HEK293 (cell line): ENCODE measurements at regions not wholly inside any gene's neighbourhood (a gene's known extent, or its start where the extent isn't known, plus 50 kb on each side); places are given as distances from the start of the nearest gene placed in this dataset.

Source experiments
- CTCF ChIA-PET: fragments of 350-600 bp; formaldehyde crosslinking; extraction: SDS; loops from one replicate; lab custom pipeline; 2021; ENCODE audit warnings: antibody characterized with exemption; lab: Yijun Ruan, JAX
- POLR2A ChIA-PET: fragments of 300-600 bp; formaldehyde crosslinking; extraction: SDS; loops from one replicate; lab custom pipeline; 2020; ENCODE audit warnings: antibody characterized with exemption, inconsistent platforms; lab: Yijun Ruan, JAX
- H3K27ac ChIP-seq: fragments of 200-500 bp; sonication (Bioruptor generic); 2 replicates; pipeline ENCODE4 v1.5.1; 2014; ENCODE audit warnings: low read depth, low read length, control low read depth, inconsistent platforms; ENCODE audit errors: extremely low read depth
- H3K36me3 ChIP-seq, 2 experiments: fragments of 200-500 bp in 1 of 2; sonication (Bioruptor generic) in 1 of 2; 1 replicate in 1 of 2; 2 replicates in 1 of 2; pipeline ENCODE4 v1.5.1; 2014 to 2017; ENCODE audit warnings: inconsistent platforms in 2 of 2, low read length in 2 of 2; ENCODE audit not compliant: control insufficient read depth in 2 of 2, insufficient read depth in 1 of 2
- H3K4me1 ChIP-seq: fragments of 200-500 bp; sonication (Bioruptor generic); 2 replicates; pipeline ENCODE4 v1.5.1; 2014; ENCODE audit warnings: mild to moderate bottlenecking, low read length, inconsistent platforms; ENCODE audit not compliant: control insufficient read depth, insufficient read depth
- H3K4me3 ChIP-seq: 2 replicates; pipeline ENCODE4 v1.5.1; 2011; ENCODE audit warnings: low read depth, mild to moderate bottlenecking, control low read depth, low read length, moderate library complexity
- H3K9me3 ChIP-seq: fragments of 200-500 bp; sonication (Bioruptor generic); 2 replicates; pipeline ENCODE4 v1.5.1; 2014; ENCODE audit warnings: low read depth, low read length, inconsistent platforms; ENCODE audit not compliant: control insufficient read depth, insufficient read depth
- KLF16 ChIP-seq: fragments of 450-650 bp; formaldehyde crosslinking; IDR thresholded peaks from 2 replicates; pipeline ENCODE4 v1.5.1; 2017; ENCODE audit warnings: missing biosample characterization, missing genetic modification characterization
- PRDM6 ChIP-seq: fragments of 450-650 bp; formaldehyde crosslinking; IDR thresholded peaks from 2 replicates; pipeline ENCODE4 v1.5.1; 2017; ENCODE audit warnings: missing biosample characterization, missing genetic modification characterization
- ZBTB49 ChIP-seq: fragments of 450-650 bp; formaldehyde crosslinking; IDR thresholded peaks from 2 replicates; pipeline ENCODE4 v1.5.1; 2016; ENCODE audit warnings: missing biosample characterization, missing genetic modification characterization, low read depth
- ZBTB8A ChIP-seq: fragments of 450-650 bp; formaldehyde crosslinking; IDR thresholded peaks from 2 replicates; pipeline ENCODE4 v1.5.1; 2016; ENCODE audit warnings: missing biosample characterization, missing genetic modification characterization
- ZNF16 ChIP-seq: fragments of 450-650 bp; formaldehyde crosslinking; IDR thresholded peaks from 2 replicates; pipeline ENCODE4 v1.5.1; 2016; ENCODE audit warnings: low read depth, missing biosample characterization, missing genetic modification characterization
- ZNF174 ChIP-seq: fragments of 450-650 bp; formaldehyde crosslinking; IDR thresholded peaks from 2 replicates; pipeline ENCODE4 v1.5.0; 2017; ENCODE audit warnings: missing biosample characterization, mild to moderate bottlenecking, missing genetic modification characterization
- ZNF211 ChIP-seq: fragments of 450-650 bp; formaldehyde crosslinking; IDR thresholded peaks from 2 replicates; pipeline ENCODE4 v1.5.1; 2016; ENCODE audit warnings: low read depth, missing biosample characterization, missing genetic modification characterization
- ZNF248 ChIP-seq: fragments of 450-650 bp; formaldehyde crosslinking; IDR thresholded peaks from 2 replicates; pipeline ENCODE4 v1.5.1; 2017; ENCODE audit warnings: missing biosample characterization, missing genetic modification characterization
- ZNF426 ChIP-seq: fragments of 450-650 bp; formaldehyde crosslinking; IDR thresholded peaks from 2 replicates; pipeline ENCODE4 v1.5.1; 2017; ENCODE audit warnings: missing biosample characterization, missing genetic modification characterization, mild to moderate bottlenecking, inconsistent platforms, moderate library complexity
- ZNF449 ChIP-seq: fragments of 450-650 bp; formaldehyde crosslinking; IDR thresholded peaks from 2 replicates; pipeline ENCODE4 v1.5.1; 2017; ENCODE audit warnings: missing biosample characterization, mild to moderate bottlenecking, missing genetic modification characterization, moderate library complexity
- ZNF473 ChIP-seq: fragments of 450-650 bp; formaldehyde crosslinking; IDR thresholded peaks from 2 replicates; pipeline ENCODE4 v1.5.1; 2017; ENCODE audit warnings: missing biosample characterization, missing genetic modification characterization
- ZNF571 ChIP-seq: fragments of 450-650 bp; formaldehyde crosslinking; IDR thresholded peaks from 2 replicates; pipeline ENCODE4 v1.5.0; 2017; ENCODE audit warnings: missing biosample characterization, missing genetic modification characterization
- ZNF624 ChIP-seq: fragments of 450-650 bp; formaldehyde crosslinking; IDR thresholded peaks from 2 replicates; pipeline ENCODE4 v1.5.1; 2017; ENCODE audit warnings: missing biosample characterization, missing genetic modification characterization
- ZNF704 ChIP-seq: fragments of 450-650 bp; formaldehyde crosslinking; IDR thresholded peaks from 2 replicates; pipeline ENCODE4 v1.5.1; 2016; ENCODE audit warnings: missing biosample characterization, missing genetic modification characterization
- ZNF76 ChIP-seq: fragments of 450-650 bp; formaldehyde crosslinking; IDR thresholded peaks from 2 replicates; pipeline ENCODE4; 2016; ENCODE audit warnings: low read depth, missing biosample characterization, missing genetic modification characterization, borderline replicate concordance
- ZNF777 ChIP-seq: fragments of 450-650 bp; formaldehyde crosslinking; IDR thresholded peaks from 2 replicates; pipeline ENCODE4 v1.5.1; 2017; ENCODE audit warnings: missing biosample characterization, missing genetic modification characterization, borderline replicate concordance
- ZNF791 ChIP-seq: fragments of 450-650 bp; formaldehyde crosslinking; IDR thresholded peaks from 2 replicates; pipeline ENCODE4 v1.5.1; 2016; ENCODE audit warnings: missing biosample characterization, missing genetic modification characterization
- ZSCAN4 ChIP-seq: fragments of 450-650 bp; formaldehyde crosslinking; IDR thresholded peaks from 2 replicates; pipeline ENCODE4 v1.5.1; 2017; ENCODE audit warnings: missing biosample characterization, missing genetic modification characterization
- TF ChIP-seq, protein P1 (sequence below): fragments of 450-650 bp; formaldehyde crosslinking; IDR thresholded peaks from 2 replicates; pipeline ENCODE4 v1.5.0; 2017; ENCODE audit warnings: missing biosample characterization, missing genetic modification characterization, borderline replicate concordance

DNA sequence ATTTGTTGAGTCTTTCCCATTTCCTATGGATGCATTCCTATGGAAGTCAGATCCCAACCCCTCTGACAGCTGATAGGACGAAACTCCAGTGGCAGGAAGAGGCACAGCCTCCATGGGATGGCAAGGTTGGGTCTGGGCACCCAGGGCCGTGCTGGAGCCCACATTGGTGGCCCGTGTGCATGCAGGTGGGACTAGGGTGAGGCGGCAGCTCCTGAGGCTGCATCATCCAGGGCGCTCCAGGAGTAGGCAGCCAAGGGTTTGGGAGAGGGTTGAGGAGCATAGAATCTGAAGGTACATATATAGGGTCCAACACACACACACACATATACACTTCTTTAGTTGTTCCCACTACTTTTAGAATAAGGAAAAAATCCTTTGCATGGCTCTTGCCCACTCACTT, 81.4 kb upstream of the BMPER start:
- POLR2A ChIA-PET, result no interaction called here
- CTCF ChIA-PET, result interaction anchor here (0.7 to 2.4 kb wide), 4 partner anchors 17 to 484 kb away, joined by 3 to 8 read pairs (median 4); no protein-coding TSS in a partner anchor
- TF ChIP-seq ZNF473 (no peak), ZNF704 (tag by site-specific recombination) (no peak), ZNF571 (tag by site-specific recombination) (no peak), ZNF174 (no peak), ZBTB8A (tag by site-specific recombination) (no peak), ZNF449 (tag by site-specific recombination) (no peak), ZNF426 (tag by site-specific recombination) (no peak), ZNF777 (tag by site-specific recombination) (no peak), ZNF211 (tag by site-specific recombination) (no peak), ZNF624 (no peak), ZNF791 (tag by site-specific recombination) (no peak)

GRCh38 chr7:33824911-33825459, 80.4 kb upstream of the BMPER start:
- Histone ChIP-seq H3K9me3 (no peaks in the 10 kb centered on the region), H3K4me1 (no peaks in the 10 kb centered on the region), H3K27ac (no peak overlapping the region), H3K4me3 (no peak overlapping the region), H3K36me3 (no peaks in the 10 kb centered on the region)
- no peak for TF ChIP-seq ZSCAN4 (tag by site-specific recombination)
- ChIA-PET POLR2A (no interaction called here), CTCF (interaction anchor here (0.6 to 2.4 kb wide), 6 partner anchors 16 to 485 kb away, joined by 3 to 8 read pairs (median 4); no protein-coding TSS in a partner anchor)

More for the DNA sequence above, 81.4 kb upstream of the BMPER start:
- no peaks in the 10 kb centered on the region for H3K9me3 ChIP-seq
- H3K36me3 ChIP-seq, result no peaks in the 10 kb centered on the region
- no peaks in the 10 kb centered on the region for H3K4me1 ChIP-seq
- H3K4me3 ChIP-seq, result no peak overlapping the region
- H3K27ac ChIP-seq, result no peak overlapping the region

DNA sequence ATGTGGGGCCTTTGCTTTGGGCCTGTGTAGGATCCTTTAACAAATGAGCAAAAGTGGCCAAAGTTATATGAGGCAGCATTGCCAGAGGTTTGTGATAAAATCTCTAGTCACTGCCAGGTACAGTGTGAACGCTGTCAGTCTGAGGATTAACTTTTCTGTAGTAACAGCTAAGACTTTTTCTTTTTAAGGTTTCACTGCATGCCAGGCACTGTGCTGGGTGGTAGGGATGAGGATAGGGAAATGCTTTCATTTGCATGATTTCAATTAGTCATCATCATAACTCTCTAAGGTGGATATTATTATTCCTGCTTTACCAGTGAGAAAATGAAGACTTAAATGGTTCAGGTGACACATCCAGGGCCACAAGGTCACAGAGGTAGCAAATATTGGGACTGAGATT, 79.7 kb upstream of the BMPER start:
- Histone ChIP-seq H3K4me3 (no peak overlapping the region), H3K27ac (no peak overlapping the region), H3K9me3 (no peaks in the 10 kb centered on the region), H3K36me3 (no peaks in the 10 kb centered on the region), H3K4me1 (no peaks in the 10 kb centered on the region)
- ChIA-PET POLR2A (no interaction called here), CTCF (interaction anchor here (1.0 to 2.4 kb wide), 3 partner anchors 18 to 70 kb away, joined by 3 to 8 read pairs (median 3); no protein-coding TSS in a partner anchor)
- TF ChIP-seq ZNF248 (tag by site-specific recombination), result no peak
- TF ChIP-seq KLF16, result no peak
- no peak for TF ChIP-seq ZSCAN4 (tag by site-specific recombination)
- TF ChIP-seq PRDM6 (tag by site-specific recombination), result no peak
- no peak for TF ChIP-seq ZBTB49 (tag by site-specific recombination)
- no peak for TF ChIP-seq ZNF76 (tag by site-specific recombination)
- no peak for TF ChIP-seq ZNF16
- TF ChIP-seq, protein P1, sequence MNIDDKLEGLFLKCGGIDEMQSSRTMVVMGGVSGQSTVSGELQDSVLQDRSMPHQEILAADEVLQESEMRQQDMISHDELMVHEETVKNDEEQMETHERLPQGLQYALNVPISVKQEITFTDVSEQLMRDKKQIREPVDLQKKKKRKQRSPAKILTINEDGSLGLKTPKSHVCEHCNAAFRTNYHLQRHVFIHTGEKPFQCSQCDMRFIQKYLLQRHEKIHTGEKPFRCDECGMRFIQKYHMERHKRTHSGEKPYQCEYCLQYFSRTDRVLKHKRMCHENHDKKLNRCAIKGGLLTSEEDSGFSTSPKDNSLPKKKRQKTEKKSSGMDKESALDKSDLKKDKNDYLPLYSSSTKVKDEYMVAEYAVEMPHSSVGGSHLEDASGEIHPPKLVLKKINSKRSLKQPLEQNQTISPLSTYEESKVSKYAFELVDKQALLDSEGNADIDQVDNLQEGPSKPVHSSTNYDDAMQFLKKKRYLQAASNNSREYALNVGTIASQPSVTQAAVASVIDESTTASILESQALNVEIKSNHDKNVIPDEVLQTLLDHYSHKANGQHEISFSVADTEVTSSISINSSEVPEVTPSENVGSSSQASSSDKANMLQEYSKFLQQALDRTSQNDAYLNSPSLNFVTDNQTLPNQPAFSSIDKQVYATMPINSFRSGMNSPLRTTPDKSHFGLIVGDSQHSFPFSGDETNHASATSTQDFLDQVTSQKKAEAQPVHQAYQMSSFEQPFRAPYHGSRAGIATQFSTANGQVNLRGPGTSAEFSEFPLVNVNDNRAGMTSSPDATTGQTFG, result no peak
